Gastroesophageal sphincter (tissue), 3 donors: ENCODE measurements at regions not wholly inside any gene's neighbourhood (a gene's known extent, or its start where the extent isn't known, plus 50 kb on each side); places are given as distances from the start of the nearest gene placed in this dataset.

Experiments used
- CTCF ChIP-seq, 4 experiments: fragments of 200-600 bp in 2 of 4; fragments of 450-650 bp in 2 of 4; sonication (generic) in 1 of 4; IDR thresholded peaks; one replicate each; pipeline ENCODE4 v1.5.1; 2017 to 2019; ENCODE audit warnings: antibody characterized with exemption in 4 of 4, mild to moderate bottlenecking in 2 of 4, moderate library complexity in 2 of 4
- EP300 ChIP-seq: sonication (generic); formaldehyde crosslinking; IDR thresholded peaks from one replicate; pipeline ENCODE4 v1.6.1; 2017; ENCODE audit warnings: antibody characterized with exemption, mild to moderate bottlenecking
- POLR2A ChIP-seq, 2 donors: fragments of 450-650 bp; IDR thresholded peaks; one replicate each; pipeline ENCODE4 v1.6.1; 2017; ENCODE audit warnings: antibody characterized with exemption in 2 of 2, mild to moderate bottlenecking in 2 of 2, moderate library complexity in 1 of 2
- POLR2AphosphoS5 ChIP-seq: sonication (generic); formaldehyde crosslinking; IDR thresholded peaks from one replicate; pipeline ENCODE4 v1.6.1; 2017; ENCODE audit warnings: antibody characterized with exemption

GRCh38 chr12:63457428-63457827, 210.9 kb downstream of the DPY19L2 start:
- TF ChIP-seq CTCF (IDR thresholded peaks at IDR 0.05) (no peak), POLR2AphosphoS5 (no peak), EP300 (no peak), POLR2A (IDR thresholded peaks at IDR 0.05) (no peak)
